Adrenal gland (tissue), 5 donors: ENCODE measurements at regions not wholly inside any gene's neighbourhood (a gene's known extent, or its start where the extent isn't known, plus 50 kb on each side); places are given as distances from the start of the nearest gene placed in this dataset.

Experiments
- POLR2A ChIP-seq, 2 donors: fragments of 450-650 bp; IDR thresholded peaks; one replicate each; pipeline ENCODE4 v1.6.1; 2017; ENCODE audit warnings: antibody characterized with exemption in 2 of 2, mild to moderate bottlenecking in 2 of 2, moderate library complexity in 1 of 2
- TF ChIP-seq, protein P1 (sequence below), 6 experiments: fragments of 450-650 bp in 4 of 6; fragments of 200-600 bp in 2 of 6; sonication (generic) in 1 of 6; IDR thresholded peaks; 1 replicate in 5 of 6; 2 replicates in 1 of 6; pipeline versions ENCODE4 v1.5.1 to v1.8.0; 2016 to 2021; ENCODE audit warnings: antibody characterized with exemption in 6 of 6, mild to moderate bottlenecking in 2 of 6, moderate library complexity in 1 of 6
- donor health status: DM: no; HTN: no; CAD: no.

GRCh38 chr1:167157114-167157513, 63.2 kb downstream of the STYXL2 start:
- TF ChIP-seq, protein P1, sequence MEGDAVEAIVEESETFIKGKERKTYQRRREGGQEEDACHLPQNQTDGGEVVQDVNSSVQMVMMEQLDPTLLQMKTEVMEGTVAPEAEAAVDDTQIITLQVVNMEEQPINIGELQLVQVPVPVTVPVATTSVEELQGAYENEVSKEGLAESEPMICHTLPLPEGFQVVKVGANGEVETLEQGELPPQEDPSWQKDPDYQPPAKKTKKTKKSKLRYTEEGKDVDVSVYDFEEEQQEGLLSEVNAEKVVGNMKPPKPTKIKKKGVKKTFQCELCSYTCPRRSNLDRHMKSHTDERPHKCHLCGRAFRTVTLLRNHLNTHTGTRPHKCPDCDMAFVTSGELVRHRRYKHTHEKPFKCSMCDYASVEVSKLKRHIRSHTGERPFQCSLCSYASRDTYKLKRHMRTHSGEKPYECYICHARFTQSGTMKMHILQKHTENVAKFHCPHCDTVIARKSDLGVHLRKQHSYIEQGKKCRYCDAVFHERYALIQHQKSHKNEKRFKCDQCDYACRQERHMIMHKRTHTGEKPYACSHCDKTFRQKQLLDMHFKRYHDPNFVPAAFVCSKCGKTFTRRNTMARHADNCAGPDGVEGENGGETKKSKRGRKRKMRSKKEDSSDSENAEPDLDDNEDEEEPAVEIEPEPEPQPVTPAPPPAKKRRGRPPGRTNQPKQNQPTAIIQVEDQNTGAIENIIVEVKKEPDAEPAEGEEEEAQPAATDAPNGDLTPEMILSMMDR (IDR thresholded peaks at IDR 0.05): no peak
- TF ChIP-seq POLR2A (IDR thresholded peaks at IDR 0.05): no peak
